Right renal pelvis (tissue), 4 donors: ENCODE measurements at regions not wholly inside any gene's neighbourhood (a gene's known extent, or its start where the extent isn't known, plus 50 kb on each side); places are given as distances from the start of the nearest gene placed in this dataset.

Experiments used
- DNase-seq, 4 donors: peaks; one replicate each; pipeline ENCODE4 v3.0.0-alpha.2; 2013; ENCODE audit warnings: low read depth in 4 of 4, low spot score in 3 of 4, missing footprints in 1 of 4

DNA sequence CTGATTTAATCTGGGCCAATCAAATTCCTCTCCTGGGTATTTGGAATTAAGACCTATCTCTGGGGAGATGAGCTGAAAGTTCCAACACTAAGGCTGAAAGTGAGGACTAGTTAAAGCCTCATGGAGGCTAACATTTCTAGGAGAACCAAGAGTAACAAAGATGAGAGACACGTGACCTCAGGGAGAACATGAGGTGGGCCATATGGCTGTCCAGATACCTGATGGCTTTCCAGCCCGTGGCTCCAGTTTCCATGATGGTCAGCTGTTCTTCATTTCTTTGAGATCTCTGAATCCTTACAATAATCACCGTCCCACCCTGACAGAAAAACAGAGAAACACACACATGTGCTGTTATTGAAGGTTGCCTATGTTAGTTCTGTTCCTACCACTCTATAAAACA lies 66.1 kb downstream of the LEPR start:
- DNase-seq, result no peak

DNA sequence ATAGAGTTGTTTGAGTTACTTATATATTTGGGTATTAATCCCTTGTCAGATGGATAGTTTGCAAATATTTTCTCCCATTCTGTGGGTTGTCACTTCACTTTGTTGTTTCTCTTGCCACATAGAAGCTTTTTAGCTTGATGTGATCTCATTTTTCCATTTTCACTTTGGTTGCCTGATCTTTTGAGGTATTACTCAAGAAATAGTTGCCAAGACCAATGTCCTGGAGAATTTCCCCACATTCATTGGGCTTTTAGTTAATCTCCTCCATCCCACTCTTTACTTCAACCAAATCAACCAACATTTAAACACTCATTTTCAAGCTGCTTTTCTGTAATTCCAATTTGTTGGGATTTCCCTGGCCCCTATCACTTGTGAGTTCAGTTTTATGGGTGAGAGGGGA lies 69.0 kb downstream of the LEPR start:
- no peak for DNase-seq

DNA sequence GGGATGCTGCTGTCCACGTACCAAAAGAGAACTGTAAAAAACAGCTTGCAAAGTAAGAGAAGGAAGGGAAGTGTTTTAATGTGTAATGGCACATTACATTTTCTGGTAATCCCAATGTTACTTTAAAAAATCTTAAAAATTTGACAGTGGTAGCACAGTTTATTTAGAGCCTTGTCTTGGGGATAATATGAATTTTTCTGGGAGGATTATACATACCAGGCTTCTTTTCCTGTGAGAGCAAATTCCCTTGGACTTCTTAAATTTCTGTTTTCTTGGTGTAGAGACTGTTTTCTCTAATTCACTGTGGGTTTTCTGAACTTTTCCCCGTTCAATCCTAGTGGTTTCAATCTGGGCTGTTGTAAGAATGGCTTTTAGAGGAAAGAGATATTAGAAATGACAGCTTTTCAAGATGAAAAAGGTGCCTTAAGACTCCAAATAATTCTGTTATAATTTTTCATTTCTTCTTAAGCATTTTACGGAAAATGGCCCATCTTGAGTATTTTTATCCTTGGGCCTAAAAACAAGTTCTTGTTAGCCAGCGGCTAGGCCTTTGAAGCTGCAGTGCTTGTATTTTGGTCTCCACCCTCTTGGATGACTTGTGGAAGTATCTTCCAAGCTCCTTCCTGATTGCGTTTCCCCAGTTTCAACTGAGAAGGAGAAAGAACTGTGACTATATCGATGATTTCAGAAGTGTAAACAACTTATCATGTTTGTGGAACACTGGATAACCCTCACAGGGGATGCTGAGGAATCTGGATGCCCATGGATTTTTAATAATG lies 70.0 kb downstream of the LEPR start:
- no peak for DNase-seq

DNA sequence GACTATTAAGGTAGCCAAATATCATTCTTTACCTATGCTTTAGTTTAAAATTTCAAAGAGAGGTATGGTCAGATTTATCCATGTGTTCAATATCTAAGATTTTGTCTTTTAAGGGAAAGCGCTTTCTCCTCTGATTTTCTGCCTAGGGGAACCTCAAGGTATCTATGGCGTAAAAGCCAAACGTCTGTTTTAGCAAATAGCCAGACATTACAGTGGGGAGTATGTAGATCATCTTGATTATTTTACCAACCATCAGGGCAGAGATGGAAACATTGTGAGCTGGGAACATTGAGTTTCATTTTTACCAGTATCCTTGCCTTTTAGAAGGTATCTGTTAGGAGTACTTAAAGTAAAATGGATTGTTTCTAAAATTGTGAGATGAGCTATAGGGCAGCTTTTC lies 71.0 kb downstream of the LEPR start:
- DNase-seq, result no peak

DNA sequence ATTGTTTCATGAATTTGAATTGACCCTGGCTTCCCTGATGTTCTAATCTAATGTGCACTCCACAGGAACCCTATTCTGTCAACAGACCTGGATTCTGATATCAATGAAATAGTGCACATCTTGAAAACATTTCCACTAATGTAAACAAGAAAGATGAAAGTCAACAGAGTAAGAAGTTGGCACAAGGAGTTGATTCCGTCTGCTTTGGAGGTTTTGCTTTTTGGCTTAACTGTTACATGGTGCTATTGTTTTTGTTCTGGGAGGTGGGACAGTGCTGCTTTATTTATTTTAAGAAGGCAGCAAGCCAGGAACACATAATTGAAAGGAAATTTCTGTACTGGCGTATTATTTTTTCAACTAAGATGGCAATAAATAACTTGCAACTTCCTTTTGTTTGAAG lies 73.3 kb downstream of the LEPR start:
- no peak for DNase-seq

DNA sequence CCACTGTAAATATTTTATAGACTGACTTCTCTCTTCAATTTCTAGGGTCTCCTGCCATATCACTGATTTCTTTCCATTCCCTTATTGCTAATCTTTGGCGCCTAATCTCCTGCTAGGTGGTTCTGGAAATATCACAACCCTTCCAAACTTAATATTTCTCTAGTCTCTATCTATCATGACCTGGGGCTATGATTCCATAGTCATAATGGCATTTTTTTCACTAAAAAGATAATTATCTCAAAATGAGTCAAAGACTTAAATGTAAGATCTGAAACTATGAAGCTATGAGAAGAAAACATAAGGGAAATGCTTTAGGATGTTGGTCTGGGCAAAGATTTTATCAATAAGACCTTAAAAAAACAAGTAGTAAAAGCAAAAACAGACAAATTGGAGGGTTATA lies 74.2 kb downstream of the LEPR start:
- DNase-seq, result no peak

DNA sequence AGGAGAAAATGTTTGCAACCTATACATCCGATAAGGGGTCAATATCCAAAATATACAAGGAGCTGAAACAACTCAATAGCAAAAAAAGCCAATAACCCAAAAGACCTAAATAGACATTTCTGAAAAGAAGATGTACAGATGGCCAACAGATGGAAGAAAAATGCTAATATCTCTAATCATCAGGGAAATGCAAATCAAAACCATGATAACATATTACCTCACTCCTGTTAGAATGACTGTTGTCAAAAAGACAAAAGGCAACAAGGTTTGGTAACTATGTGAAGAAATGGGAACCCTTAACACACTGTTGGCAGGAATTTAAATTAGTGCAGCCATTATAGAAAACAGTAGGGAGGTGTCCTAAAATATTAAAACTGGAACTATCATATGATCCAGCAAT lies 74.7 kb downstream of the LEPR start:
- DNase-seq, result no peak

DNA sequence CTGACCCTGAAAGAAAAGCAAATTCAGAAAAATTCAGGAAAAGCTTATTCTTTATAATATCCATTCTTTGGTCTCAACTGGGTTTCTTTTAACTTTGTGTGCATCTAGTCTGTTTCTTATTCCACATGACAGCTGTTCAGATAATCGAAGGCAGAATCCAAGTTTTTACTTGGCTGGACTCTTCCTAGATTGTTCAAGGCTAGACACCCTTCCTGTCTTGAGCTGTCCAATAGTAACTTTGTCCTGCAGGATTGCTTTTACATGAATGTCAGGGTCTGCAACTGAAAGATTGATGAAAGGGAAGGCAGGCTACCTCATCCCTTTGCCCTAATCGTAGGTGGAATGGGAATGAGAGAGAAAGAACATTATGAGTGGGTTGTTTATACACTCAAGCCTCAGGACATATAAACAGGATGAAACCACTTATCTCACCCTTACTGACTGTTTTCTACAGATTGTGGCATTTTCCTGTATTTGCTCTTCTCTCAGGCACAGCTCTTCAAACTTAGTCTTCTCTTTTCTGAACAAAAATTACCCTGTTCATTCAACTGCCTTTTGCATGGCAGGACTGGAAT lies 76.9 kb downstream of the LEPR start:
- DNase-seq, result no peak

DNA sequence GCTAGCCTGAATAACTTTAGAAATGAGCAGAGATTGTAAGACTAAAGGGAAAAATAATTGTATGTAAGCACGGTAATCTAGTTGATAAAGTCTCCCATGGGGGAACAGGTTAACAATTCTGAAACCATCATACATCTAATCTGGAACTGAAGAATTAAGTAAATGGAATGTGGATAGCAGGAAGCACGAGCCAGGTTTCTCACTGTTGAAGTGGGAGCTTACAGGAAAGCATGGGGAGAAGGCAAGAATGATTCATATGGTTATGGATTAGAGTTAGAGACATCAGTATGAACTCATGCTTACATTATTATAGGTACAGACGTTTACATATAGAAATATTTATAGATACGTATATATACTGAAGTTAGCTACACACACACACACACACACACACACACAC lies 83.0 kb downstream of the LEPR start:
- no peak for DNase-seq

DNA sequence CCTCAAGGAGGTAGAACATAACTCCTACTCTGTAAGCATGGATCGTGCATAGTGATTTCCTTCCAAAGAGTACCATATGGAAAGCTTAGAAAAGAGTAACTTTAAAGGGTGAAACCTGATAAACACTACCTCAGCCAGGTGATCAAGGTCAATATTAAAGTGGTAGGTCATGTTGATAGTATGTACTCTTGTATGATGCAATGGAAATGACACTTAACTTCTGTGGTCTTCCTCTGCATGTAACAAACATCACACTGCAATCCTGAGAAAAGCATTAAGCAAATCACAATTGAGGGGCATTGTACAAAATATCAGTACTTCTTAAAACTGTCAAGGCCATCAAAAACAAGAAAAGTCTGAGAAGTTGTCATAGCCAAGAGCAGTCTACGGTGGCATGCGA lies 83.8 kb downstream of the LEPR start:
- DNase-seq, result no peak

DNA sequence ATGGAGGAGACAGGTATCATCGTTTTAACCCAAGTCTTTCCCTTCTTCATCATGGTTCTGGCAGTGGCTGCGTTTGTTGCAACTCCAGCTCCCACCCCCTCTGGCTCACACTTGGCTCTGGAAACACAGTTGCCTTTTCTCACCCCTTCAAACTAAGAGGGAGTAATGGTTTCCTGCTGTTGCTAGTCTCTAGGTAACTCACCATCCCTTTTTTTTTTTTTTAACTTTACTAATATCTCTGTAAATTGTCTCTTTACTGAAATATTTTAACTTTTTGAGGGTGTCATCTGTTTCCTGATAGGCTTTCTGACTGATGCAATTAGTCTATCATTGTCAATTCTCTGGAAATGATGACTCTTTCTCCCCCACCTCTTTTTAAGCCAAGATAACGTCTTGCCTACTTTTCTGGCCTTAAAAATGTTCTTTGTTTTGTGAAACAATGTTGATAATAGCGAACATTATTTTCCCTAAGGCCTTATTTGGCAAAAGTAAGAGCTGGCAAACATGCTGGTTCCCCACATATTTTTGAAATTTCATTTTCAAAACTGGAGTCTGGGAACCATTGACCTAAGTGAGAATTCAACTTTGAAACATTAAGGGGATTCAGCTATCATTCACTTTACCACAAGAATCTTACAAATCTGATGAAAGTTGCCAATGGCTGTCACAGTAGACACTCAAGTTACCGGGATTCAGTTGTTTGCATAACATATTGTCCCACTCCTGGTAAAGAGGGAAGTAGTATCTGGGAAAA lies 85.3 kb downstream of the LEPR start:
- DNase-seq, result no peak

DNA sequence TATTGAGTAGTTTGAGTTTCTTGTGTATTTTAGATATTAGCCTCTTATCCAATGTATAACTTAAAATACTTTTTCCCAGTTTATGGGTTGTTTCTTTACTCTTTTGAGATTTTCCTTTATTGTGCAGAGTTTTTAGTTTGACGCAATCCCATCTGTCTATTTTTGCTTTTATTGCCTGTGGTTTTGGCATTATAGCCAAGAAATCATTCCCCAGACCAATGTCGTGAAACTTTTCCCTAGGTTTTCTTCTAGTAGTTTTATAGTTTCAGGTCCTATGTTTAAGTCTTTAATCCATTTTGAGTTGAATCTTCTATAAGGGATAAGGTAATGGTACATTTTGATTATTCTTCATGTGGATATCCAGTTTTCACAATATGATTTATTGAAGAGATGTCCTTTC lies 87.6 kb downstream of the LEPR start:
- DNase-seq, result no peak

DNA sequence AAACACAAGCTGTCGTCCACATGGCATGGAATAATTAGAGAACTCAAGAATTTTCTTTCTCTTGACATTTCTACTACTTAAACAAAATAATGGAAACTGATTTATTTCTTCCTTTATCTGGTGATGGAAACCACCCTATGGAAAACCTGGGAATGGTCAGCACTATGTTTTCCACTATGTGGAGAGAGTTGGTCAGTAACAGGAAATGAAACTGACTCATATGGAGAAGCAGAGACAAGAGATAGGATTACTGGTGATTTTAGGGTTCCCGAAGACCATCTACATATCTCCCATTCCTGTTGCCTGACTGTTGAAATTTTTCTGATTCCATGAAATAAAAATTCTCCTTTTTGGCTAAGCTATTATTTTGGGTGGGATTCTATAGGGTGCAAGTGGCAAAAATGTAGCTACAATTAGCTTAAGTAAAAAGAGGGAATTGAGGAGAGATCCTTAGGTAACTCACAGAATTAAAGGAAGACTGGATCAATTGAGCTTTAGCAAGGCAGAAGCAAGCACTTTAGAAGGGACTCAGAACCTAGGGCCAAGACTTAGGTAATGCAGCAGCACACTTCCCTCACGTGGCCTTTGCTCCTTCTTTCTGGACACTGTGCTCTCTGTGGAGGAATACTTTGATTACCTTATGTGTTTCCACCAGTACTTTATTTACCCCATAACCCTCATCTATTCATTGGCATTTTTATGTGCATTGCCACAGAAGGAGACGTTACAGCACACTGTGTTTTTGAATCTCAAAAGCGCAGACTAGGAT lies 89.6 kb downstream of the LEPR start:
- DNase-seq, result no peak

DNA sequence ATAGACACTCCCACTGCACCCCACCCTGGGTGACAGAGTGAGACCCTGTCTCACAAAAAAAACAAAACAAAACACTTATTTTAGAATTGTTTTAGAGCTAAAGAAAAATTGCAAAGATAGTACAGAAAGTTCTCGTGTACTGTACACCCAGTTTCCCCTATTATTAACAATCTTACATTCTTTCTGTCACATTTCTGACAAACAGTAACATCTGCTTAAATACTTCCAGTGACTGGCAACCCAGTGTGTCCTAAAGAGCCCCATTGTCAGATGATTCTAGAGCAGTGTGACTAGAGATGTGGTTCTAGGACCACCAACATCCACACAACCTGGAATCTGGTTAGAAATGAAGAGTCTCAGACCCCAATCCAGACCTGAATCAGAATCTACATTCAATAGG lies 90.5 kb downstream of the LEPR start:
- no peak for DNase-seq

DNA sequence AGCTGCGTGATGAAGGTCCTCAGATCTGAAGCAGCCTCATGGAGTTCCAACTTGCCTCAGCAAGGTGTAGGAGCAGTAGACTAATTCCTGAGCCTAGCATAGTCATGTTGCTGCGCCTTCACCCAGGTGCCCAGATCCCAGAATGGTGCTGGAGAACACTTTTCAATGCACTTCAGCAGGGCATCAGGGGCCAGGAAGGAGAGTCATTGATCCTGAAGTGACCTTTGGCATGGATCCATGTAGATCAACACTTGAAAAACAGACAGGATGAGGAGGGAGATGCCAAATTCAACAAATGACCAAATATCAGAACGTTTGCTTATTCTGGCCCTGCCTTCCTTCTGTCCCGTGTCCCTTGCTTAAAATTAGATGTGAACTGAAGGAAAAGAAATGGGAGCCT lies 91.9 kb downstream of the LEPR start:
- DNase-seq, result no peak

DNA sequence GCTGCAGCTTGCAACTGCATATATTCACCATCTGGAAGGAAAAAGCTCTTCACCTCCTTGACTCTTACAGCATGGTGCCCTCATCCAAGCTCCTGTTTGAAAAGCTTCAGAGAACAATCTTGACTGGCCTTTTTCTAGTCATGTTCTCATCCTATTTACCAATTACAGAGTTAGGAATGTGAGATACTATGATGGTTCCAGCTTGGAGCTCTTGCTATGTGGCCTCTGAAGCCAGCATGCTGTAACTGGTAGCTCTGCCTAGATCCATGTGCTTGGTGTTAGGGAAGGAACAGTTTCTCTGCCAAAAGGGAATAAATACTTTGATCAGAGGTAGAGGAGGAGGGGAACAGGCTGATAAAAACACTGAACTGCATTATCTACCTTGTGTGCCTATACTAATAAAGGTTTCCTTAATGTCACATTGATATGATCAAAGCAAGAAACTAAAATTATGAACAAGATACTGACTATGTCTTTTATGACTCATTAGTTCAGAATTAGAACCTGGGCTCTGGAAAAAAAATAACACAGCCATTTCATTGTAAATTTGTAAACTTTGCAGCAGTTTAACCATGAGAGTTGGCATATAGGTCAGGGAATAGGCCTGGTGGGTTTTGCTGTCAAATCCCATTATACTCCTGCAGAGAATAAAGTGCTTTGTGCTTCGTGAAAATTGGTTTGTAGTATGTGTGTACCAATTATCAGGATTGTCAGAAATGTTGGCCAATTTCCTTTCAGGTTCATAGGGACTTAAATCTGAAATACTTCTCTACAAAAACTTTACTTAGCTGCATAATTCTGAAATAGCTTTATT lies 92.7 kb downstream of the LEPR start:
- DNase-seq, result no peak

DNA sequence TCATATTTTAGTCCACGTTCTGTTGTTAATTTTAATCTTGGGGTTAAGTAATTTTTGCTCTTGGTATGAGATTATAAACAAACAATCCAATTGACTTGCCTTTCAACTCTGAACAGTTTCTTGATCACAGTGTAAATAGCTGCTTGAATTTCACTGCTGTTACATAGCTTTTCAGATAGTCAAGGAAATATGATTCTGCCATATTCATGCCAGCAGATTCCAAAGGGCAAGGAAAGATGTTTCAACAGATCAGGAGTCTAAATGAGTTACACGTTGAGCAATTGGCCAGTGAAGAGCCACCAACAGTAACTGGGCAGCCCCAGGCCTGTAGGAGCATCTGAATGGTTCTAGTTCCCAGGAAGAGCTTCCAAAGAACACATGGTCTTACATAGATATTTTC lies 93.6 kb downstream of the LEPR start:
- no peak for DNase-seq

DNA sequence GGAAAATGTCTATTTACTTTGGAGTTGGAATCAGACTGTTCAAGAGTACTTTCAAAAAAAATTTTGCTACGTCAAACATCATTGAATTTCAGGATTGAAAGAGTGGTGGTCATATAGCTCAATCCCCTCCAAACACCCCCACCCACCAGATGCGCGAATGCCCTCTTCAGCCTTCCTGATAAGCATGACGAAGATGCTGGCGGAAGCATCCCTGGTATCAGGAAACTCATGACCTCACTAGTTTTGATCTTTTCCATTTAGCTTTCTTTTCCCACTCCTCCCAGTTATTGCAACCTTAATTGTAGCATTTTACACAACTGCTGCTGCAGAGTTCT lies 104.4 kb downstream of the LEPR start:
- no peak for DNase-seq

DNA sequence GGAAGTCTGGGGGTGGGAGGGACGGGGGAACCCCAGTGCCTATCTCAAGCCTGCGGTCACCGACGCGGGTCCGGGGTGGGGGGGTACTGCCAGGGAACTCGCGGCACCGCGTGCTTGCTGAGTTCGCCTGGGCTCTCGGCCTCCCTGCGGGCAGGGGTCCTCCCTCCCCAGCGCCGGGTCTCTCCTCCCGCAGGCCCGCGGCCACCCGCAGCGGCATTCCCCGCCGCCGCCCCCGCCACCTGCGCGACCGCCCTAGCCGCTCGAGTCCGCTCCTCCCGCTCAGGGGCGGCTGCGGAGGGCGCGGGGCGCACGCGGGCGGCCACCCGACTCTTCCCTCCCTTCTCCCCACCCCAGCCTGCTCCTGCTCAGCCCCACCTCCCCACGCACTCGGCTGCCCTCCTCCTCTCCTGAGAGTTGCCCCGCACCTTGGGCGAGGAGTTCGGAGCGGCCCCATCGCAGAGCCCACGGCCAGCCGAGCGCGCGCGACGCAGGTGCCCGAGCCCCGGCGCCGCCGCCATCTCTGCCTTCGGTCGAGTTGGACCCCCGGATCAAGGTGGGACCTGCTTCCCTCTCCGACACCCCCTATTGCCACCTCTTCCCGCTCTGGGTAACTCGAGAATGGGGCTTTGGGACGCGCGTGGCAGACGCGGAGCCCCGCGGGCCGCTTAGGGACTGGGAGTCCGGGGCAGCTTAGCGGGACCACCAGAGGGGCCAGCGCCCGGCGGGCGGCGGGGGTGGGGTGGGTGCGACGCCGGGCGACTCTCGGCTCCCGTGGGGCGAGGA lies 105.0 kb downstream of the LEPR start:
- DNase-seq, result no peak

DNA sequence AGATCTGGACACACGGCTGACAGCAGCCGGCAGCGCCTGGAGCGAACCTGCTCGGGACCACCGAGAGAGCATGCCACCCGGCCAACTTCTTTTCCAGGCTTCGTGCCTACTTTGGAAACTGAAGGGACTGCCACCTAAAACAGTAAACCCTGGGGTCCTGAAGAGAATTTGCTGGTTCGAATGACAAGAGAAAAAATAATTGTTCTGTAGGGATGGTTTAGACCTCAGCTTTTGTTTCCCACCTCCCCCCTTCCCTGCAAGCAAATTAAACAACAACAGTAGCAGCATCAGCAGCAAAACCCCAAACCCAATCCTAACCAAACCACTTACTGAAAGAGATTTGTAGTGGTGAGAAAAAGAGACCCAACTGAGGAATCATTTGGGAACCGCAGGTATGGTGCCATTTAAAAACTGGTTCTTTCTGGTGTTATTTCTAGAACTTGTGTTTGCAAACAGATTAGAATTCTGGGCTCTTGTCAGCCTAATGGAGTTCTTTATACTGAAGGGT lies 105.6 kb downstream of the LEPR start:
- no peak for DNase-seq
